Fibroblast of mammary gland (primary cell): ENCODE measurements at regions not wholly inside any gene's neighbourhood (a gene's known extent, or its start where the extent isn't known, plus 50 kb on each side); places are given as distances from the start of the nearest gene placed in this dataset.

Experiments used
- DNase-seq: peaks from one replicate; pipeline ENCODE4 v3.0.0-alpha.2; 2010; ENCODE audit warnings: low read depth
- H3K4me3 ChIP-seq: 2 replicates; pipeline ENCODE4 v1.5.1; 2011; ENCODE audit warnings: low read depth, mild to moderate bottlenecking, low read length, moderate library complexity; ENCODE audit not compliant: control insufficient read depth
- TF ChIP-seq, protein P1 (sequence below): conservative IDR thresholded peaks from 2 replicates; pipeline ENCODE4 v1.5.1; 2011; ENCODE audit warnings: low read depth, low read length, inconsistent platforms; ENCODE audit not compliant: control insufficient read depth, insufficient read depth

DNA sequence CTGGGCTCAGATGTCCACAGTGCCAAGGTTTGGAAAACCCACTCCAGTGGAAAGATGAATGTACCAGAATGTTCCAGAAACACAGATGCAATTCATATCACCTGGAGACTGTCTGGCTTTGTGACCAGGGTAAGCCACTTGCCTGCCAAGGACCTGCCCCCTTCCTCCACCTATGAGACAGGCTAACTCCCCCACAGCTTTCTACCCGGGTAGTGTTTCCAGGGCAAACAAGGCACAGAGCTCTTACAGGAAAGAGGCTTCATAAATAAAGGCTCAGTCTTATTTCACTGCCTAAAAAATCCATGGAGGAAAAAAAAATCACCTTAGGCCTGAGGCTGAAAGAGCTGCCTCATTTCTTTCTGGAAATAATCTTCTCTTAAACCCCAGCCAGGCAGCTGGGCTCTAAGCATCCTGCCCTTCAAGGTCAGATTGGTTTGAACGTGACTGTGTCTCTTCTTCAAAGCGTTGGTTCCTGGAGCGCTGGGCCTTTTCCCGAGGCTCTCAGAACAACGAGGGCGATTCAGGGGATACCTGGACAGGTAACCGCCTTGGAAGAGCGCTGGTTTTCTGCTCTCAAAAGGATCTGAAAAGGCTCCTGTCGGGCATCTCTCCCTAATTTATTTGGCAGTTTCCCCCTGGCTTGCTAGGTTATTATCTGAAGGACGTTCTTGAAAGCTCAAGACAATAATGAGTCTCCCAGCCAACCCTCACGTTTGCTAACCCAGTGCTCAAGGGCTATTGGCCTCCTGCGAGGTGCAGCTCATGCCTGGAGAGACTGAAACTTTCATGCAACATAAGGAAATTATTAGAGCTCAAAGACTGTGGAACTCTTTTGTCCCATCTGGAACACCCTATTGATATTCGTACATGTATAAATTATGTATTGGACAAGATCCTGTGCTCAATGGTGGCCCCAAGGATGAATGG is 199.2 kb upstream of the PMEPA1 start:
- TF ChIP-seq, protein P1, sequence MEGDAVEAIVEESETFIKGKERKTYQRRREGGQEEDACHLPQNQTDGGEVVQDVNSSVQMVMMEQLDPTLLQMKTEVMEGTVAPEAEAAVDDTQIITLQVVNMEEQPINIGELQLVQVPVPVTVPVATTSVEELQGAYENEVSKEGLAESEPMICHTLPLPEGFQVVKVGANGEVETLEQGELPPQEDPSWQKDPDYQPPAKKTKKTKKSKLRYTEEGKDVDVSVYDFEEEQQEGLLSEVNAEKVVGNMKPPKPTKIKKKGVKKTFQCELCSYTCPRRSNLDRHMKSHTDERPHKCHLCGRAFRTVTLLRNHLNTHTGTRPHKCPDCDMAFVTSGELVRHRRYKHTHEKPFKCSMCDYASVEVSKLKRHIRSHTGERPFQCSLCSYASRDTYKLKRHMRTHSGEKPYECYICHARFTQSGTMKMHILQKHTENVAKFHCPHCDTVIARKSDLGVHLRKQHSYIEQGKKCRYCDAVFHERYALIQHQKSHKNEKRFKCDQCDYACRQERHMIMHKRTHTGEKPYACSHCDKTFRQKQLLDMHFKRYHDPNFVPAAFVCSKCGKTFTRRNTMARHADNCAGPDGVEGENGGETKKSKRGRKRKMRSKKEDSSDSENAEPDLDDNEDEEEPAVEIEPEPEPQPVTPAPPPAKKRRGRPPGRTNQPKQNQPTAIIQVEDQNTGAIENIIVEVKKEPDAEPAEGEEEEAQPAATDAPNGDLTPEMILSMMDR, result no peak
- no peak overlapping the region for H3K4me3 ChIP-seq
- no peak for DNase-seq

DNA sequence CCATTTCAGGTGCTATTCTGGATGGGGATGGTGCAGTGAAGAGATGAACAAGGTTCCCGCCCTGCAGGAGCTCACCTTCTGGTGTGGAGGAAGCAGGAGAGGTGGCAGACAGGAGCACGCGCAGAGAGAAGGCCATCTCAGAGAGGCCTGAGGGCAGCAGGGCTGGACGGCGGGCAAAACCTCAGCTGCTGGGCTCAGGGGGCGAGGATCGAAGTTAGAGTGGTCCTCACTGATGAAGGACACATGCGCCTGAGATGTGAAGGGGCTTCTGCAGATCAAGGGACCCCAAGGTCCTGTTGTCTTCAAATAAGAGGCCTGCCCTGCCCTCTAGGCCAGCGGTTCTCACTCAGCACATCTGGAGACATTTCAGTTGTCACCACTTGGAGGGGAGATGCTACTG is 198.4 kb upstream of the PMEPA1 start:
- TF ChIP-seq, protein P1, result no peak
- no peak for DNase-seq
- H3K4me3 ChIP-seq, result no peak overlapping the region

DNA sequence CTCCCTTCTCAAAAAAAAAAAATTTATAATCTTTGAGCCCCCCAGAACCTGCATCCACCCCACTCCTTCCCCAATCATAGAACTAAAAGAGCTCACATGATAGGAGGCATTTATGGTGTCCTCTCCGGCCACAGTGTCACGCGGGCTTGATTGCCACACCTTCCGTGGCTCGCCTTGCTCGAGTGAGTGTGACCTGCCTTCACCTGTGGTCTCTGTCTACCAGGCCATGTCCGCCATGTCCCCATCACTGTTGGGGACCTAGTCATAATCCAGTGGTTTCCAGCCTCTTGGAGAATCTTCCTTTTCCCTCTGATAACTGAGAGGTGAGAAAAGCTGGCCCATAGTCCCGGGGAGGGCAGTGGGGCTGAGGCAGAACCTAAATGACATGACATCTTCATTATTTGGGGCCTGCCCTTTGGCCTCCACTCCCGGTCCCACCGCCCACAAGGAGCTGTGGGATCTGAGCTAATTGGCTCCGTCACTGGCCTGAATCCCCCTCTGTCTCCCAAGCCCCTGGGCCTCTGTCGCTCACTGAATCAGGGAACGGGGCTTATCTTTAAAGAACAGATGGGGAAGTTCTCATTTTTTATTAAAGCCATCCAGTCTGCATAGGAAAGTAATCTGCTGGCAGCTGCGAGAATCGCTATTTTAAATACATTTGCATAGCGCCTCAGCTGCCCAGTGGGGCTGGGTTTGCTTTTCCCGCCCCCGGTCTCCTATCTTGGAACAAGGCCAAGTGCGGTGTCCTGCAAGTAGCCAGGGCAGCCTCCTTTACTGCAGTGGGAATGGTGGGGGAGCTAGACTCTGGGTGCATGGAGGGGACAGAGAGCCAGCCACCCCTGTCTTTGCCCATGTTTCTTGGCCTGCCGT is 197.6 kb upstream of the PMEPA1 start:
- DNase-seq, result no peak
- no peak overlapping the region for H3K4me3 ChIP-seq
- TF ChIP-seq, protein P1, result no peak

DNA sequence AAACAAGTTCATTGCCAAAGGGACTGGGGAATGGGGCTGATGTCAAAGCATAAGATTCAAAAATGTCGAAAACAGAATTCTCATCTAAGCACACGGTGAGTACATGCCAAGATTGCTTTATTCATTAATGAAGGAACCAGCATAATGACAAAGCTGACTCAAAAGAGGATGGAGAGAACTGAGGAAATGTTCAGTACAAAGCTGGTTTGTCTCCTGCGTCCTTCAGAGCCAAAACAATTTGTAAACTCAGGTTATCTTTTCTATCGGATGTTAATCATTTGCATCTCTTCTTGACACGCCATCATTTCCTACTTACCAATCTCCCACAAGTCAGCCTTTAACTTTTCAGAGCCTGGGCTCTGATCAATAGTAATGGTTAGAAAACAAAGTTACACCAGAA is 195.6 kb upstream of the PMEPA1 start:
- H3K4me3 ChIP-seq, result no peak overlapping the region
- TF ChIP-seq, protein P1, result no peak
- DNase-seq, result no peak

DNA sequence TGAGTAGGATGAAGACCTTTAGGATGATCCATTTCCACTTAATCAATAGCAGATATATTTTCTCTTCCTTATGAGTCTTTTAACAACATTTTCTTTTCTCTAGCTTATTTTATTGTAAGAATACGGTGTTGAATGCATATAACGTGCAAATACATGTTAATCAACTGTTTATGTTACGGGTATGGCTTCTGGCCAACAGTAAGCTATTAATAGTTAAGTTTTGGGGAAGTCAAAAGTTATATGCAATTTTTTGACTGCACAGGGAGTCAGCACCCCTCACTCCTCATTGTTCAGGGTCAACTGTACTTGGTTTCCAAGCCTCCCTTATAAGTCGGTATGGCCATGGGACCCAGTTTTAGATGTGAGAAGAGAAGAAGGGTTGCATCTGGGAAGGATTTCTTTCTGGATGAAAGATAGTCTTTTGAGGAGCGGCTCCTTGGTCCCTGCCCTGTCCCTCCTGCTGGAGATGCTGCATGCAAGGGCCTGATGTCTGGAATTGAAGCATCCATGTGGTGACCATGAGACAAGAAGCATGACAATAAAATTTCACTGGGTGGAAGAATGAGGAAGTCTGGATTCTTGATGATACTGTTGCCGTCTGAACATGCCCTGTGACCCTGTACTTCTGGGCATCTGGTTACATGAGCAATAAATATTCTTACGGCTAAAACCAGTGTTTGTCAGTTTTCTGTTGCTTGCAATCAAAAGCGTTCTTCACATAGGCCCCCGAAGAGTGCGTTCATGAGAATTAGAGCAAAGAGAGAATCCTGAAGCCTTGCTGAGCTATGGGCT is 194.7 kb upstream of the PMEPA1 start:
- no peak overlapping the region for H3K4me3 ChIP-seq
- TF ChIP-seq, protein P1, result no peak
- no peak for DNase-seq

DNA sequence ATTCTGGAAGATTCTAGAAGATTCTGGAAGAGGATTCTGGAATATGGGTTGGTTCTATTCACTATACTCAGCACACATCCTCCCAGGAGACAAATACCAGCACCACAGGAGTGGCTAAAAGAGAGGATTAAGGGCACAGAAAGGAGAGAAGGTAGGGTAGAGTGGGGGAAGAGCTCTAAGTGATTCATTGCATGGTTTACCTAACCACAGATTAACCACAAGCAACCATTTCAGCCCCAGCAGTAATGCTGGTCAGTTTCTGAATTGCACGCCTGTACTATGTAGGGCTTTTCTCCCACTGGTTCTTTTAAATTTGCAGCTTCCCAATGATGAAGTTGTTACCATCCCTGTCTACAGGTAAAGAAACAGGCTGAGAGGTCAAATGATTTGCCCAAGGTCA is 192.7 kb upstream of the PMEPA1 start:
- DNase-seq, result peak; percentile 28
- TF ChIP-seq, protein P1, result no peak
- no peak overlapping the region for H3K4me3 ChIP-seq
